GM20000 (cell line): ENCODE measurements at regions not wholly inside any gene's neighbourhood (a gene's known extent, or its start where the extent isn't known, plus 50 kb on each side); places are given as distances from the start of the nearest gene placed in this dataset.

Experiments used
- DNase-seq: peaks from one replicate; pipeline ENCODE4 v3.0.0; 2012; ENCODE audit warnings: low spot score
- TF ChIP-seq, protein P1 (sequence below): IDR thresholded peaks from 2 replicates; pipeline ENCODE4 v1.5.1; 2012; ENCODE audit warnings: mild to moderate bottlenecking, control low read depth; ENCODE audit errors: extremely low read depth, missing control alignments

DNA sequence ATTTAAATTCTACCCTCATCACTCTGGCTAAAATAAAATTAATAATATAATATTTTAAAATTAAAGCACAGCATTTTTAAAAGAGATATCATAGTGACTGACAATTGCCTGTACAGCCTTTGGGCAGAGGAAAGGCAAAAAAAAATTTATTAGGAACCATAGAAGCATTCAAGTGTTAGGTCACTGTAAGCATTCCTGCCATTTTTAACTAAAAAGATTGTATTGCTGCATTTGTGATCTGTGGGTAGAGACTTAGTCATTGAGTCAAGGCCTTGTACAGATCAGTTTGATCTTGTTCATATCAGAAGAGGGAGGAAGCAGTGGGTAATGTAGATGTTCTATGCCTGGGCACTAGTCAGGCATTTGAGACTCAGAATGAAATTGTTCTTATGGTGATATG lies 109.9 kb downstream of the LYPLAL1 start:
- no peak for DNase-seq
- TF ChIP-seq, protein P1, sequence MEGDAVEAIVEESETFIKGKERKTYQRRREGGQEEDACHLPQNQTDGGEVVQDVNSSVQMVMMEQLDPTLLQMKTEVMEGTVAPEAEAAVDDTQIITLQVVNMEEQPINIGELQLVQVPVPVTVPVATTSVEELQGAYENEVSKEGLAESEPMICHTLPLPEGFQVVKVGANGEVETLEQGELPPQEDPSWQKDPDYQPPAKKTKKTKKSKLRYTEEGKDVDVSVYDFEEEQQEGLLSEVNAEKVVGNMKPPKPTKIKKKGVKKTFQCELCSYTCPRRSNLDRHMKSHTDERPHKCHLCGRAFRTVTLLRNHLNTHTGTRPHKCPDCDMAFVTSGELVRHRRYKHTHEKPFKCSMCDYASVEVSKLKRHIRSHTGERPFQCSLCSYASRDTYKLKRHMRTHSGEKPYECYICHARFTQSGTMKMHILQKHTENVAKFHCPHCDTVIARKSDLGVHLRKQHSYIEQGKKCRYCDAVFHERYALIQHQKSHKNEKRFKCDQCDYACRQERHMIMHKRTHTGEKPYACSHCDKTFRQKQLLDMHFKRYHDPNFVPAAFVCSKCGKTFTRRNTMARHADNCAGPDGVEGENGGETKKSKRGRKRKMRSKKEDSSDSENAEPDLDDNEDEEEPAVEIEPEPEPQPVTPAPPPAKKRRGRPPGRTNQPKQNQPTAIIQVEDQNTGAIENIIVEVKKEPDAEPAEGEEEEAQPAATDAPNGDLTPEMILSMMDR: no peak

DNA sequence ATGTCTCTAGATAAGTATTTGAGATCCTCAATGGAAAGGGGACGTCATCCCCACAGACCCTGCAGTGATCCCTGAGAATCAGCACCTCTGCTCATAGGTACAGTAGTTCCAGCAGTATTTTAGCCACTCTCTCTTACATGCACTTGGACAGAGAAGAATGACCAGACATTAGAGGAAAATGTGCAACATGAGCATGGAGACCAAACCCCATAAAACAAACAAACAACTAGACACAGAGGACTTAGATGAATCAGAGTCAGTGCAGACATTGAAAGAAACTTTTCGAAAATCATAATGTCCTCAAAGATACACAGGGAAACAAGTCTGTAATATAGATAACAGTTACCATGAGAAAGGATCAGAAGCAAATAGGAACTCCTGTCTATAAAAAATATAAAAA lies 108.2 kb downstream of the LYPLAL1 start:
- DNase-seq: no peak
- TF ChIP-seq, protein P1: no peak

DNA sequence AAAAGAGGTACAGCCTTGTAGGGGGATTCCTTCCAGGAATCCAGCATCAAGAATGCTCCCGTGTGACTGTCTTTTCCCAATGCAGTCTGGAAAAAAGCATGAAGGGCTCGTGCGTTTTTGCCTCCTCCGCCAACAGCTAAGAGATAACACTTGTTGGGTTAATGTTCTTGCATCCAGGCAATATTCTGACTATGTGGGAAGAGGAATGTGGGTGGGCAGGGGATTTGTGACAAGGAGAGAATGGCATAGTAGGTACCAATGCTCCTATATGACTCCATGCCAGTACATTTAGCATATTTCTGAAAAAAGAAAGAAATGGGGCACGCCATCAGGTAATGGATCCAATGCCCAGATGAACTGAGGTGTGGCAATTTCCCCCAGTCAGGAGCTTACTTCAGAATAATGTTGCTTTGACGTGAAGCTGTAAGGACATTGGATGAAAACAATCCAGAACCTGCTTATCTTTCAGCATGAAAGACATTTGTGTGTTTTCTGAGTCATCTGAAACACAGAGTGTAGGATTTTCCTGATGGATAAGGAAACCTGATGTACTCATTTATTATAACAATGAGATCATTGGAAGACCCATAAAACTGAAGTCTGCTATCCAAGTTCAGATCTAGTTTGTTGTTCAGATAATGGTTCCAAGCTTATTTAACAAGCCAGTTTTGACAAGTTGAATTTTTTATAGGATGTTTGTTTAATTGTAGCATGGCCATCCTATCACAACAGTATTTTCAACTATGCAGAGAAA lies 105.5 kb downstream of the LYPLAL1 start:
- TF ChIP-seq, protein P1: no peak
- DNase-seq: no peak

DNA sequence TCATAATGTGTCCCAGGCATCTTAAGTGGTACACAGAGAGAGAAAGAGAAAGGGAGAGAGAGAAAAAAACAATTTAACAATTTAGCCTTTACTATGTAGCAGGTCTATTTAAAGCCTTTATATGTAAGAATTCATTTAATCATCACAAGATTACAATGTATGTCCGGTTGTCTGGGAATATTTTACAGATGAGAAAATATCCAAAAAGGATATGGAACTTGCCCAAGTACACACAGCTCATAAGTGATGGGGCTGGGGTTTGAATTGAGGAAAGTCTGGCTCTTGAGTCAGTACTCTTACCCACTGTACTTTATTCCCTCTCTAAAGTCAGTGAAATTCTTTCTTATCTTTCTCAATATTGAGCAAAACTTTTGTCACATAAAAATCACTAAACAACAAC lies 104.6 kb downstream of the LYPLAL1 start:
- TF ChIP-seq, protein P1: no peak
- DNase-seq: no peak

DNA sequence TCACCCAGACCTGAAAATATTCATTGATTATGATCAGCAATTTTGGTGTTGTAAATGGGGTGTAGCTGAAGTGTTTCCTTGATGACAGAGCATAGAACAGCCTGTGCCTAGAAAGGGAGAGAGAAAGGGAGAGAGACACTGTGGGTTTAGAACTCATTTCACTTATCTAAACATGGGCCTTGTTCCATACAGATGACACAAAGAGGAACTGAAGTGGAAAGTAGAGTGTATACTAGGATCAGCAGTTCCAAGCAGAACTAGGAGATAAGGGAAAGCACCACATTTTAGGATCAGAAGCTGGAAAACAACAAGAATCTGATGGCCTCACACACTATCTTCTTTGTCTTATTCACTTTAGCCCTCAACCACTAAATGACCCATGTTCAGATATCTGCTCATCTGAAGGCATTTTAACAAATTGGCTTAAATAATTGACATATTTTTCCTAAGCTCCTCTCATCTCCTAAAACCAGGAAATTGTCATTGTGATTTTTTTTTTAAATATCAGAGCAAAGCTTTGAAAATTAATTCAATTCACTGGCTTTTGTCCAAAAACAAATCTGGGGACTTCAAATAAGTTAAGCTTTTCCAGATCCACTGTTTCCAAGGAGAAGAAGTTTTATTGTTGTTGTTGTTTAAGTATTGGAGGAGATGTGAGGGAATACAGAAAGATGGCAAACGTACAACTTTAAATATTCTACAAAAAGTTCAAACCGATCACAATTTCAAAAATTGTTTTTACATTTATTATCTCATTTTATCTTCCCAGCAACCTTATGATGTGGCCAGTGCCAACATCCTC lies 103.8 kb downstream of the LYPLAL1 start:
- no peak for DNase-seq
- TF ChIP-seq, protein P1: no peak

DNA sequence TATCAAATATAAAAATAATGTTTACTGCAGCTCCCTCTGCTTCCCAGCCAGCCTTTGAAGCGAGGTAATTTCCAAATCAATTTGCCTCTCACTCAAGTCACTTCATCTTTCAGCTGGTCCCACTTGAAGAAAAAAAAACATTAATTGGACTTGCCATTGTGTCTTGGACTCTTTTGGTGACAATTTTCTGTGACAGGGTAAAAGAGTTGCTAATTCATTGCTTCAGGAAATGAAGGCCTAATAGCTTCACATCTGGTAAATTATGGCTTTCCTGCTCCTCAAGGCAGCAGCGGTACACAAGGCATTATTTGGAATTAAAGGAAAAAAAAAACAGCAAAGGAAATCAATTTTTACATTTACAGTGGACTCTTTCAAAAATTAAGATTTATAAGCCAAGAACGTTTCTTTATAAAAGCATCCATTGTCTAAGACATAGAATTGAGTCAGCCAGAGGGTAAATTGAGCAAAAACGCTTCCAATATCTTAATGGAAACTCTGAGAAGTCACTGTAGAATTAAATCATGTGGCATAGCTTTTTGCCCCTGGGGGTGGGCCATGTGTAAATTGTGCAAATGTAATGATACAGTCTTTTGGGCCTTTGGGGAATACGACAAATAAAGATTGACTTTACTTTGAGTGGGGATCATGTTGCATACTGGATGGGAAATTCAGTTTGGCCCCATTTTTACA lies 102.5 kb downstream of the LYPLAL1 start:
- DNase-seq: no peak

More for the DNA sequence above, 102.5 kb downstream of the LYPLAL1 start:
- TF ChIP-seq, protein P1: no peak
